ENCODE measurements at regions not wholly inside any gene's neighbourhood (a gene's known extent, or its start where the extent isn't known, plus 50 kb on each side); places are given as distances from the start of the nearest gene placed in this dataset.
"Not testable (repeated sequence)": the region's sequence is repeated elsewhere in the genome, so short reads cannot be mapped to it uniquely, and the experiment has no call there.

DNA sequence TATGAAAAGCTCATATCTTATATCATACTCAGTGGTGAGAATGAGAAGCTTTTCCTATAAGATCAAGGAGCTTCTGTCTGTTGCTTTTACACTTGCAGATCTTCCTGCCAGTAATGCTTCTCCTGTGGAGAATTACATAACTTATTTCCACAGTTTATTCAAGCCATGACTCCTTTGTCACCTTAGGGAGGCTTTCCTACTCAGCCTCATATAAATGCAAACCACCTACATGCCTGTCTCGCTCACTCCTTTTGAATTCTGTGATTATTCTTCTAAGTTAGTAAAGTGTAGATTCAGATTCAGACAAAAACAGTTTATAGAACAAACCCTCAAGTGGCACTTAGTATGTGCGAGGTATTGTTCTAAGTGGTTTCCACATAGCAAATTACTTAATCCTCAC, 716.1 kb upstream of the ANO3 start:
- DNase-seq: no peak
- ATAC-seq: no peak

GRCh38 chr11:25625094-25625493, 706.8 kb upstream of the ANO3 start:
- ATAC-seq (no peak), DNase-seq (no peak)

DNA sequence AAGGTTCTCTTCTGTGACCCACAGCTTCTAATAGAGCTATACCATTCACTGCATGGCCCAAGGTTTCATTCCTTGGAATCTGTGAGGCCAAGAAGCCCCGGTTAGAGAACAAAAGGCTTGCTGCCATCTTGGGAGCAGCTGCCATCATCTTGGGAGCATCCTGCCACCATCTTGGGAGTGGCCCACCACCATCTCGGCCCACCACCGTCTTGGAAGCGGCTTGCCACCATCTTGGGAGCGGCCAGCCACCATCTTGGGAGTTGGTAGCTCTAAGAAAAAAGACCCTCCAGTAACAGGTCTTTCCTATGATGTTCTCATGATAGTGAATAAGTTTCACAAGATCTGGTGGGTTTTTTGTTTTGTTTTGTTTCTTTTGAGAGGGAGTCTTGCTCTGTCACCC, 703.9 kb upstream of the ANO3 start:
- DNase-seq (no peak), ATAC-seq (no peak)

GRCh38 chr11:25633230-25633629, 698.7 kb upstream of the ANO3 start:
- DNase-seq: no peak
- ATAC-seq: no peak

- DNase-seq, ATAC-seq: not testable (repeated sequence)
Measured at GRCh38 chr11:25649220-25649619, 682.7 kb upstream of the ANO3 start.

GRCh38 chr11:25650319-25650718, 681.6 kb upstream of the ANO3 start:
- ATAC-seq (no peak), DNase-seq (no peak)

DNA sequence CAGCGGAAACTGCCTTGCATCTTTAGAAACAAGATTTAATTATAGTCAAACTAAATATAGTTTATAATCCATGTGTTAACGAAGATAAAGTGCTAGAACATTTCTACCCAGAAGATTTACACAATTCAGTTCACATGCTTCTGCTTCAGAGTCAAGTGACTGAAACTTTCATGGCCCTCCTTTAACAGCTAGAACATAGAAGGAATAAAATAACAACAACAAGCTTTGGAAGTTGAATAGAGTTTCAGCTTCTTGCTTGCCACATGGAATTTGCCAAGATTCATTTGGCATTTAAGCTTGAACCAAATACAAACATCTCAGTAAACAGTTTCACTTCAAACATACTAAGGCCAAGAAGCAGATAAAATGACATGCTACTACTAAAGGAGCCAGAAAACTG, 676.3 kb upstream of the ANO3 start:
- DNase-seq (no peak), ATAC-seq (no peak)

- no peak for ATAC-seq
- no peak for DNase-seq
Measured at GRCh38 chr11:25658916-25659315, 673.0 kb upstream of the ANO3 start.

DNA sequence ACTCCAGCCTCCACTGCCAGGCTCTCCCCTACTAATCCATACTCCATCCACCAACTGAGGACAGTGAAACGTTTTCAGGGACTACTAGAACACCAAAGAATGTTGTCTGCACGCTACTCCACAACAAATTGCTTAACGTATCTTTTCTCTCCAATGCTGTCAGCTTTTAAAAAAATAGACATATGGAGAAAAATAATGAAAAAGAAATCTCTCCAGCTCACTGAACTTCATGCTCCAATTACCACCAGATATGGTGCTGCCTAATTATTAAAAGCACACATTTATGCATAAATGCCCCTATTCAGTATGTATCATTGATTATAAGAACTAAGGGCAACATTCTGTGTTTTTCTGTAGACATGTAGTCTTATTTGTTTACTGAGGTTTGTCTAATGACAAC, 672.2 kb upstream of the ANO3 start:
- ATAC-seq (no peak), DNase-seq (no peak)

DNA sequence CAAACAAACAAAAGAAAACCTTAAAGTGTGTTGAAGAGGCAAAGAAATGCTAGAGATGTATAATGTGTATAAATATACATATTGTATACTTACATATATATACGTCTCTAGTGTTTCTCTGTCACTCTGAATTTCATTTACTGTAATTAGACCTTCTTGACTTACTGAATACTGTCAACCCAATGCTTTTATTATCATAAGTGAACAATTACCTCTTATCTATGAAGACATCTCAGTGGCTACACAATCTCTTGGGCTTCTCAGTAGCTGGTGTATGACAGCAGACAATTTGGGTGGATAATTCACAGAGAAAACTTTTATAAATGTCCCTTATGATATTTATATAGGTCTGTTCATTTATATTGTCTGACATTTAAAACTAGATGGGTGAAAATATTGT, 664.1 kb upstream of the ANO3 start:
- DNase-seq (no peak), ATAC-seq (no peak)

GRCh38 chr11:25691959-25692358, 640.0 kb upstream of the ANO3 start:
- no peak for ATAC-seq

GRCh38 chr11:25702417-25702816, 629.5 kb upstream of the ANO3 start:
- ATAC-seq: no peak

More at GRCh38 chr11:25691959-25692358, 640.0 kb upstream of the ANO3 start:
- DNase-seq: no peak

DNA sequence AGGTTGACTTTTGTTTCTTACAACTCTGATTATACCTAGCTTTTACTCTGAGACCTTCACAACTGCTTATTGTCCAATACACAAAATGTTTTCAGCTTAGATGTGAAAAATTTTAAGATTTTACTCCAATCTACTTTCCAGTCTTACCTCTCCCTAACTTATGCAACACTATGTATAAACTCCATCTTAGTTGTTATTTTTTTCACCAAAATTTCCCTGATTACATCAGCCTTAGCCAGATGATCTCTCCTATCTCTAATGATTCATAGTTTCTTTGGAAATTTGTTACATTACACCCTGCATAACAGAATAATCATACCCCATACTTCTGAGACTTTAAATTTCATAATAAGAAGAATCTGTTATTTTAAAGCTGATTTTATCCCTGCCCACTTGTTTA, 621.0 kb upstream of the ANO3 start:
- no peak for DNase-seq
- no peak for ATAC-seq

More at GRCh38 chr11:25702417-25702816, 629.5 kb upstream of the ANO3 start:
- DNase-seq: no peak

- DNase-seq: no peak
- no peak for ATAC-seq
Measured at GRCh38 chr11:25727944-25728343, 604.0 kb upstream of the ANO3 start.

- ATAC-seq (no peak), DNase-seq (no peak)
Measured at GRCh38 chr11:25730230-25730629, 601.7 kb upstream of the ANO3 start.

DNA sequence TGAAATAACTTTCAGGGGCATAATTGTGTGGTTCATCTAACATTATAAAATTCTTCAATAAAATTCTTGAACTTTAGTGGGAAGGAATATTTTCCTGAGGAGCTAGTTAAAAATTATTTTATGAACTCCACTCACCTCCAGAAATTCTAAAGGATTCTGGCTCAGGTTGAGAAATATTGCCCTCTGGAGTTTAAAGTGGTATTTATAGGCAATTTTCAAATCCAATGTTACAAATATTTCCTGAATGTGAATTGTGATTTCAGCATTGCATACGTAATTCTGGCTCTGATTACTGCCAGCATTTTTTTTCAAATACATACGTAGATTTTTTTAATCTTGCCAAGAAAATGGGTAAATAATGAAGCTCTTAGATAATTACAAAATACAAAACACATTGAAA, 598.2 kb upstream of the ANO3 start:
- DNase-seq (no peak), ATAC-seq (no peak)

GRCh38 chr11:25734591-25735211, 597.2 kb upstream of the ANO3 start:
- DNase-seq: no peak
- no peak for ATAC-seq

DNA sequence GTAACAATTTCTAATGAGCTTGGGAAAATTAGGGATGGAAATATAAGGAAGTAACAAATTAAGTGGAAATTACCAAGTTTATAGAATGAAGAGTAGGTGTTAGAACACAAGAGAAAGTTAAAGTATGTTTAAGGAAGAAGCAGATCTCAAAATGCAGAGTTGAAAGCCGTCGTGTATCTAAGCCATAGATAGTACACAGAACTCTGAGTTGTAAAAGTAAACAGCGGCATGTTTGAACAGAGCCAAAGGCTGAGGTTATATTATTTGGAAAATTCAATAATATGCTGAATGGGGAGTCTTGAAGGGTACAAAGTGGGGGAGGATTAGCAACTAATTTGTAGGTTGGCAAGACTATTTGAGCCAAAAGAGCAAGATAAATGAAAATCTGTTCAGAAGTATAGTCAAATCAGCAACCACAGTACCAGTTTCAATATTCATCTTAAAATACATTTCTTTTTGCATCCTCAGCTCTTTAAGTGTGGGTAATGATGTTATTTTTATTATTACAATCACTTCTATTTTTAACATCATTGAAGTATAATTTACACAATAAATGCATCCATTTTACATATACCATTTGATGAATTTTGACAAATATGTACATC, 594.8 kb upstream of the ANO3 start:
- DNase-seq (no peak), ATAC-seq (no peak)

GRCh38 chr11:25741886-25742285, 590.0 kb upstream of the ANO3 start:
- no peak for DNase-seq
- no peak for ATAC-seq

GRCh38 chr11:25742800-25743199, 589.1 kb upstream of the ANO3 start:
- DNase-seq: no peak
- no peak for ATAC-seq

DNA sequence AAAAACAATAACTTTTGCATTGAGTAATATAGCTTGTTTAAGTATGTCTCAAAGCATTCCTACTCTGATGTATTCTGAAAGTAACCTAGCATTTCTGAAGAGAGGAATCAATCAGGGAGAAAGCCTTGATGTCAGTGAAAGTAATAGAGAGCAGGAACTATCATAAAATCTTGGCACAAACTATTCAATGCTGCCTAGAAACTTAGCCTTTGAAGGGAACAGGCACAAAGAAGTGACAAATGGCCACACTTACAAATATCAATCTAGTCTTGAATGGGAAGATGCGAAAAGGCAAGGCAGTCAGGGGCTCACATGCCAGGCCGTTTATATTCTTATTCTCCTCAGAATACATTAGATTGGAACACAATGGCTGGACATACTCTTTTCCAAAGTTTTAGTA, 576.5 kb upstream of the ANO3 start:
- no peak for DNase-seq
- ATAC-seq: no peak

DNA sequence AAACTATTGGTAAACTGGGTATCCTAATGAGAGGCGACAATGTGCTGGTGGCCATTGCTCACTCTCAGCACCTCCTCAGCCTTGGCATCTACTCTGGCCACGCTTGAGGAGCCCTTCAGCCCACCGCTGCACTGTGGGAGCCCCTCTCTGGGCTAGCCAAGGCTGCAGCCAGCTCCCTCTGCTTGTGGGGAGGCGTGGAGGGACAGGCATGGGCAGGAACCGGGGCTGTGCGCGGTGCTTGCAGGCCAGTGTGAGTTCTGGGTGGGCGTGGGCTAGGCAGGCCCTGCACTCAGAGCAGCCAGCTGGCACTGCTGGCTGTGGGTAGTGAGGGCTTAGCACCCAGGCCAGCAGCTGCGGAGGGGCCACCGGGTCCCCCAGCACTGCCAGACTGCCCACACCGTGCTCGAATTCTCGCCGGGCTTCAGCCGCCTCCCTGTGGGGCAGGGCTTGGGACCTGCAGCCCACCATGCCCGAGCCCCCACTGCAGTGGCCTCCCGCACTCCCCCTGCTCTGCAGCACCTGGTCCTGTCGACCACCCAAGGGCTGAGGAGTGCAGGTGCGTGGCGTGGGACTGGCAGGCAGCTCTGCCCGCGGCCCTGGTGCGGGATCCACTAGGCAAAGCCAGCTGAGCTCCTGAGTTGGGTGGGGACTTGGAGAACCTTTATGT, 575.9 kb upstream of the ANO3 start:
- ATAC-seq (no peak), DNase-seq (no peak)

DNA sequence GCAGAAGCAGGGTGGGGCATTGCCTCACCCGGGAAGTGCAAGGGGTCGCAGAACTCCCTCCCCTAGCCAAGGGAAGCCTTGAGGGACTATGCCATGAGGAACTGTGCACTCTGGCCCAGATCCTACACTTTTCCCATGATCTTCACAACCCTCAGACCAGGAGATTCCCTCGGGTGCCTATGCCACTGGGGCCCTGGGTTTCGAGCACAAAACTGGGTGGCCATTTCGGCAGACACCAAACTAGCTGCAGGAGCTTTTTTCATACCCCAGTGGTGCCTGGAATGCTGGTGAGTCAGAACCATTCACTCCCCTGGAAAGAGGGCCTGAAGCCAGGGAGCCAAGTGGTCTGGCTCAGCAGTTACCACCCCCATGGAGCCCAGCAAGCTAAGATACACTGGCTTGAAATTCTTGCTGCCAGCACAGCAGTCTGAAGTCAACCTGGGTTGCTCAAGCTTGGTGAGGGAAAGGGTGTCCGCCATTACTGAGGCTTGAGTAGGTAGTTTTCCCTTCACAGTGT, 573.7 kb upstream of the ANO3 start:
- ATAC-seq (no peak), DNase-seq (no peak)
